ENCODE measurements at regions not wholly inside any gene's neighbourhood (a gene's known extent, or its start where the extent isn't known, plus 50 kb on each side); places are given as distances from the start of the nearest gene placed in this dataset.

- TF ChIP-seq CTCF (IDR thresholded peaks at IDR 0.05), result no peak
- no peak for TF ChIP-seq POLR2A (IDR thresholded peaks at IDR 0.05)
Measured at GRCh38 chr13:34748596-34748995, 193.5 kb upstream of the NBEA start.

Data from Peyer's patch (tissue), 4 donors.